Omental fat pad (tissue), 3 donors: ENCODE measurements at regions not wholly inside any gene's neighbourhood (a gene's known extent, or its start where the extent isn't known, plus 50 kb on each side); places are given as distances from the start of the nearest gene placed in this dataset.

Experiments
- ATAC-seq: fragments of 150-250 bp; one replicate; pipeline ENCODE4 v1.9.1; 2016; ENCODE audit warnings: mild to moderate bottlenecking, moderate library complexity; ENCODE audit not compliant: low FRiP score
- DNase-seq: peaks from one replicate; pipeline ENCODE4 v3.0.0-alpha.2; 2019; ENCODE audit warnings: low spot score
- CTCF ChIP-seq, 3 donors: fragments of 450-650 bp; IDR thresholded peaks; one replicate each; pipeline ENCODE4 v1.5.1; 2016 to 2017; ENCODE audit warnings: antibody characterized with exemption in 3 of 3, mild to moderate bottlenecking in 3 of 3, moderate library complexity in 2 of 3

DNA sequence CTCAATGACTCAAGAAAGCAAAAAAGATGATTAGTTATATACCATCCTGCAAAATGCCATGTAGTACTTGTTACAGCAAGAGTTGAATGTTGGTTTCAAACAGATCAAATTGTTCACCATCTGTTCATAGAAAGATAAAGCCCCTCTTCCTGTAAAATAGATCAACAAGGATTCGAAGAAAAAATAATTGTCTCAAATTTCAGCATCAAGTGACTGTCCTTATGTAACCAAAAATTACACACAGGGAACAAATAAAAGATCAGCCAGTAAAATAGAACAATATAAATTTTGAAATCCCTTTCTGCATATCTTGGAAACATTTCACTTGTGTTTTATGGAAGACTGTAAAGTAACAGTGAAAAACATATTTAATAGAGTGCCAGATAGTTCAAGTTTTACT lies 165.1 kb upstream of the STAC start:
- ATAC-seq: no peak
- no peak for DNase-seq
- TF ChIP-seq CTCF (IDR thresholded peaks at IDR 0.05): no peak

GRCh38 chr3:36219398-36219797 lies 160.9 kb upstream of the STAC start:
- DNase-seq (no peak), ATAC-seq (no peak)
- TF ChIP-seq CTCF (IDR thresholded peaks at IDR 0.05): no peak

- DNase-seq (no peak), ATAC-seq (no peak)
- no peak for TF ChIP-seq CTCF (IDR thresholded peaks at IDR 0.05)
Observed at GRCh38 chr3:36220173-36220572, 160.1 kb upstream of the STAC start.

DNA sequence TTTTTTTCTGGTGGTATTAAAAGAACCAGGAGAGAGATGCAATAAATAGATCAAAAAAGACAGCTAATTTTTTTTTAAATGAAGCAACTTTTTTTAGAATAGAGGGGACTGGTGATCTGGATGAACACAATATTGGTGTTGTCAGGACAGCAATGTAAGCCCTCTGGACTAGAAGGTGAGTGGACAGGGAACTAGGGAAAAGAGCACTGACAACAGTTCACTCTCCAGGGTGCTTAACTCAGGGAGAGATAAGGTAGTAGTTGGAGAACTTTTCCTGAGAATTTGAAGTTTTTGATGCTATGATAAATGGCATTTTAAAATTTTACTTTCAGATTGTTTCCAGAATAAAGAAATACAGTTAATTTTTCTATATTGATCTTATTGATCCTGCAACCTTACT lies 158.3 kb upstream of the STAC start:
- no peak for TF ChIP-seq CTCF (IDR thresholded peaks at IDR 0.05)
- ATAC-seq (no peak), DNase-seq (no peak)

DNA sequence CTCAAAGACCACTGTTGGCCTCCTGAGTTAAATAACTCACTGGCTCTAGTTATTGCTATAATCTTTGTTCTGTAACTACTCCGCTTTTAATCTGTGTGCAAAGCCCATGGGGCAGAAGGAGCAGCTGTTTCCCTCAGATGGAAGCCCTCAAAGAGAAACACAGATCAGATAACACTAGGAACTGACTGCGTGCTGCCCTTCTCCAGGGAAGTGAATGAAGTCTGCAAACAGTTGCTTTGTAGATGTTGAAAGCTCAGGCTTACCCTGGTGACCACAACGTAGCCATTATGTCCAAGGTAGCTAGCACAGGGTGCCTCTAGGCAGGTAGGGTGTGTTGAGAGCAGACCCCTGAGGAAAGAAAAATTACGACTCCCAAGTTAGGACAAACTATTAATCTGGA lies 152.3 kb upstream of the STAC start:
- DNase-seq (no peak), ATAC-seq (no peak)
- no peak for TF ChIP-seq CTCF (IDR thresholded peaks at IDR 0.05)

GRCh38 chr3:36229496-36229895 lies 150.8 kb upstream of the STAC start:
- TF ChIP-seq CTCF (IDR thresholded peaks at IDR 0.05): no peak
- ATAC-seq (no peak), DNase-seq (no peak)

DNA sequence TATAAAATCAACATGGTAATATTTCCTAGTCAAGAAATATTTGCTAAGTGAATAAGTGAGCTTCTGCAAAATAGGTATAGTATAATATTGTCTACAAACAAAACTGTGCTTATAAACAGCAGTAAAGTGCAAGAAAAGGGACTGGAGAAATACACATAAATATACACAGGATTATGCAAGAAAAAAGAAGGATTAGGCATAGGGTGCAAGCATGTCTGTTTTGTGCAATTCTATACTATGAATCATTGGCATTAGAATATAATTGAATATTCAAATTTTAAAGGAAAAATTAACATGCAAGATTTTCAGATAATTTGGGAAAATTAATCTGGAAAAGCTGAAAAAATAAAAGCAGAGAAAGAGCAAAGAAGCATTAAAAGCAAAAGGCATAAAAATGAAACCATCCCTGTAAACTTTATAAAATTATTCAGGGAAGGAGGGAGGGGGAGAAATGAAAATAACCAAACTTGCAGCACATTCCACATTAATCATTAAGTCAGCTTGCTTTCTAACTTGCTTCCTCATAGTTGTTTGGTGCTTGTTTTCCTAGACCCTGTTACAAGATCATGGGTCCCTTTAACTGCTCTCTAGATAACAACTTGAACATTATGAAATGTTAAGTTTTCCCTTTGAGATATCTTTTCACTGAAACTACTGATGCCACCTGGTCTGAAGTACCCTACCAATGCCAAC lies 147.4 kb upstream of the STAC start:
- TF ChIP-seq CTCF (IDR thresholded peaks at IDR 0.05): no peak
- DNase-seq: no peak

More for the DNA sequence above, 147.4 kb upstream of the STAC start:
- no peak for ATAC-seq
